PC-9 (cell line): ENCODE measurements at regions not wholly inside any gene's neighbourhood (a gene's known extent, or its start where the extent isn't known, plus 50 kb on each side); places are given as distances from the start of the nearest gene placed in this dataset.

Experiments used
- BruUV-seq: library from RNA; stranded (reverse); fragments of 400-500 nt; replicated peaks from 2 replicates; lab custom pipeline; 2021; lab: Mats Ljungman, UMichigan
- CTCF ChIA-PET: fragments of 300-600 bp; sonication (Branson Sonifier 250); formaldehyde crosslinking; loops from one replicate; lab custom pipeline; 2022; ENCODE audit warnings: antibody characterized with exemption; lab: Charles Lee
- POLR2A ChIA-PET: fragments of 300-600 bp; sonication (Branson Sonifier 250); formaldehyde crosslinking; loops from one replicate; lab custom pipeline; 2022; ENCODE audit warnings: antibody characterized with exemption; ENCODE audit not compliant: unreplicated experiment; lab: Charles Lee
- DNase-seq, 2 experiments: peaks; one replicate each; pipeline versions ENCODE4 v3.0.0 to v3.0.0-alpha.2; 2015 to 2022; ENCODE audit warnings: mixed read lengths in 1 of 2
- H2AFZ ChIP-seq: fragments of 200-600 bp; sonication (generic); 2 replicates; pipeline ENCODE4 v1.8.1; 2017; ENCODE audit warnings: antibody characterized with exemption
- H3F3A ChIP-seq: fragments of 200-600 bp; sonication (generic); 2 replicates; pipeline ENCODE4 v1.8.1; 2017; ENCODE audit warnings: antibody characterized with exemption, mild to moderate bottlenecking, low read depth; ENCODE audit not compliant: insufficient read depth
- H3K27ac ChIP-seq: fragments of 200-600 bp; sonication (generic); 2 replicates; pipeline ENCODE4 v1.6.1; 2016; ENCODE audit warnings: mixed run types
- H3K27me3 ChIP-seq: fragments of 200-600 bp; sonication (generic); 2 replicates; pipeline ENCODE4 v1.6.1; 2016; ENCODE audit warnings: low read depth, mixed run types; ENCODE audit not compliant: insufficient read depth
- H3K36me3 ChIP-seq: fragments of 200-600 bp; sonication (generic); 2 replicates; pipeline ENCODE4 v1.6.1; 2016; ENCODE audit warnings: low read depth, mixed run types
- H3K4me1 ChIP-seq: fragments of 200-600 bp; sonication (generic); replicated peaks from 2 replicates; pipeline ENCODE4 v1.6.1; 2016; ENCODE audit warnings: mixed run types; ENCODE audit not compliant: insufficient read depth
- H3K4me2 ChIP-seq: fragments of 200-600 bp; sonication (generic); 2 replicates; pipeline ENCODE4 v1.6.1; 2017; ENCODE audit warnings: mixed run types
- H3K4me3 ChIP-seq: fragments of 200-600 bp; sonication (generic); 2 replicates; pipeline ENCODE4 v1.6.1; 2016; ENCODE audit warnings: mixed run types
- H3K79me2 ChIP-seq: fragments of 200-600 bp; sonication (generic); 2 replicates; pipeline ENCODE4 v1.6.1; 2017; ENCODE audit warnings: low read depth, mixed run types
- H3K9me2 ChIP-seq: fragments of 200-600 bp; sonication (generic); 2 replicates; pipeline ENCODE4 v1.8.1; 2017; ENCODE audit warnings: mild to moderate bottlenecking; ENCODE audit not compliant: insufficient read depth
- H3K9me3 ChIP-seq: fragments of 200-600 bp; sonication (generic); 2 replicates; pipeline ENCODE4 v1.8.1; 2016; ENCODE audit warnings: low read depth; ENCODE audit not compliant: insufficient read depth
- H4K20me1 ChIP-seq: fragments of 200-600 bp; sonication (generic); 2 replicates; pipeline ENCODE4 v1.8.1; 2017; ENCODE audit not compliant: insufficient read depth
- CTCF ChIP-seq: fragments of 200-600 bp; sonication (generic); conservative IDR thresholded peaks from 2 replicates; pipeline ENCODE4 v1.6.1; 2017; ENCODE audit warnings: mixed run types, antibody characterized with exemption, mild to moderate bottlenecking, moderate library complexity
- EZH2 ChIP-seq: fragments of 200-600 bp; sonication (generic); IDR thresholded peaks from 2 replicates; pipeline ENCODE4 v1.8.0; 2017; ENCODE audit warnings: antibody characterized with exemption, low read depth
- intact Hi-C: fragments of 100-400 bp; cut with micrococcal nuclease; formaldehyde crosslinking; loops from one replicate; pipeline ENCODE4 v1.10.0; 2022; ENCODE audit not compliant: unreplicated experiment

GRCh38 chr1:224057461-224058199 is 56.3 kb upstream of the FBXO28 start:
- POLR2A ChIA-PET: interaction anchor here (0.7 kb wide), 1 partner anchor 1417 kb away, joined by 9 read pairs; no protein-coding TSS in a partner anchor
- H3K27me3 ChIP-seq: no peaks in the 10 kb centered on the region
- no peaks in the 10 kb centered on the region for H4K20me1 ChIP-seq
- H3K9me3 ChIP-seq: peaks cover 6% of the 10 kb centered on the region; the same call in 1 of the 2 replicates
- H3K4me1 ChIP-seq: peaks cover 32% of the 10 kb centered on the region
- no peak for TF ChIP-seq CTCF
- TF ChIP-seq EZH2: no peak
- H2AFZ ChIP-seq: no peak overlapping the region
- DNase-seq: no peak
- H3K4me3 ChIP-seq: no peak overlapping the region
- no peaks in the 10 kb centered on the region for H3K79me2 ChIP-seq
- no TSS peak for BruUV-seq
- CTCF ChIA-PET: no interaction called here
- peak overlapping the region; percentile 22 for H3K4me2 ChIP-seq
- peaks cover 29% of the 10 kb centered on the region; the same call in 1 of the 2 replicates for H3F3A ChIP-seq
- H3K9me2 ChIP-seq: no peaks in the 10 kb centered on the region
- peak overlapping the region; percentile 81 for H3K27ac ChIP-seq
- intact Hi-C loops: loop anchor here (10.0 kb wide), 1 partner anchor 243 kb away; no protein-coding TSS in a partner anchor
- no peaks in the 10 kb centered on the region for H3K36me3 ChIP-seq

GRCh38 chr1:224054611-224055010 is 59.3 kb upstream of the FBXO28 start:
- Histone ChIP-seq H3K4me2 (no peak overlapping the region), H3F3A (peaks cover 35% of the 10 kb centered on the region; the same call in 1 of the 2 replicates), H3K27me3 (no peaks in the 10 kb centered on the region), H3K79me2 (no peaks in the 10 kb centered on the region), H3K4me3 (no peak overlapping the region), H2AFZ (no peak overlapping the region), H3K27ac (no peak overlapping the region), H4K20me1 (no peaks in the 10 kb centered on the region), H3K36me3 (no peaks in the 10 kb centered on the region), H3K4me1 (peaks cover 45% of the 10 kb centered on the region), H3K9me3 (peaks cover 6% of the 10 kb centered on the region; the same call in 1 of the 2 replicates), H3K9me2 (no peaks in the 10 kb centered on the region)
- POLR2A ChIA-PET: no interaction called here
- no peak for TF ChIP-seq CTCF
- TF ChIP-seq EZH2: no peak
- DNase-seq: no peak
- CTCF ChIA-PET: no interaction called here
- BruUV-seq: no TSS peak
- intact Hi-C loops: loop anchor here (10.0 kb wide), 1 partner anchor 240 kb away; no protein-coding TSS in a partner anchor

GRCh38 chr1:224054012-224054411 is 59.9 kb upstream of the FBXO28 start:
- no peak for DNase-seq
- intact Hi-C loops: loop anchor here (10.0 kb wide), 1 partner anchor 239 kb away; no protein-coding TSS in a partner anchor
- ChIA-PET POLR2A (no interaction called here), CTCF (no interaction called here)
- Histone ChIP-seq H3K9me3 (peaks cover 6% of the 10 kb centered on the region; the same call in 1 of the 2 replicates), H3K27me3 (no peaks in the 10 kb centered on the region), H3F3A (peaks cover 34% of the 10 kb centered on the region; the same call in 1 of the 2 replicates), H4K20me1 (no peaks in the 10 kb centered on the region), H3K79me2 (no peaks in the 10 kb centered on the region), H3K4me2 (no peak overlapping the region), H3K36me3 (no peaks in the 10 kb centered on the region), H3K4me3 (no peak overlapping the region), H3K4me1 (peaks cover 45% of the 10 kb centered on the region), H2AFZ (no peak overlapping the region), H3K27ac (no peak overlapping the region), H3K9me2 (no peaks in the 10 kb centered on the region)
- TF ChIP-seq CTCF (no peak), EZH2 (no peak)
- BruUV-seq: no TSS peak
